ENCODE measurements at regions not wholly inside any gene's neighbourhood (a gene's known extent, or its start where the extent isn't known, plus 50 kb on each side); places are given as distances from the start of the nearest gene placed in this dataset.

GRCh38 chr16:59169168-59169567 lies 435.1 kb upstream of the GOT2 start:
- Mint-ChIP-seq H3K9me3 (no peaks in the 10 kb centered on the region), H3K4me1 (no peaks in the 10 kb centered on the region), H3K27me3 (no peaks in the 10 kb centered on the region), H3K27ac (no peak overlapping the region), H3K36me3 (ENCODE audit: low read depth) (no peaks in the 10 kb centered on the region), H3K4me3 (no peak overlapping the region)
- DNase-seq (no peak), ATAC-seq (ENCODE audit: low read depth) (no peak)
- TF ChIP-seq CTCF (IDR thresholded peaks at IDR 0.05): no peak
- intact Hi-C loops (cut with micrococcal nuclease): no loop called here
- ChIA-PET CTCF (no interaction called here), POLR2A (no interaction called here)

- intact Hi-C loops (cut with micrococcal nuclease): no loop called here
- no peak for TF ChIP-seq CTCF (IDR thresholded peaks at IDR 0.05)
- CTCF ChIA-PET: no interaction called here
- ATAC-seq (ENCODE audit: low read depth): no peak
- no peak for DNase-seq
- no peak overlapping the region for H3K27ac Mint-ChIP-seq
- no peaks in the 10 kb centered on the region for H3K9me3 Mint-ChIP-seq
- POLR2A ChIA-PET: no interaction called here
- H3K27me3 Mint-ChIP-seq: no peaks in the 10 kb centered on the region
- H3K4me1 Mint-ChIP-seq: no peaks in the 10 kb centered on the region
- H3K4me3 Mint-ChIP-seq: no peak overlapping the region
- H3K36me3 Mint-ChIP-seq (ENCODE audit: low read depth): no peaks in the 10 kb centered on the region
These were observed 434.5 kb upstream of the GOT2 start for GRCh38 chr16:59168461-59169114.

- Mint-ChIP-seq H3K4me3 (no peak overlapping the region), H3K27me3 (no peaks in the 10 kb centered on the region), H3K36me3 (ENCODE audit: low read depth) (no peaks in the 10 kb centered on the region), H3K4me1 (no peaks in the 10 kb centered on the region), H3K27ac (no peak overlapping the region), H3K9me3 (no peaks in the 10 kb centered on the region)
- ChIA-PET POLR2A (no interaction called here), CTCF (no interaction called here)
- no peak for TF ChIP-seq CTCF (IDR thresholded peaks at IDR 0.05)
- no peak for DNase-seq
- intact Hi-C loops (cut with micrococcal nuclease): no loop called here
- no peak for ATAC-seq (ENCODE audit: low read depth)
These were observed 430.3 kb upstream of the GOT2 start for GRCh38 chr16:59164461-59164860.

- ChIA-PET CTCF (no interaction called here), POLR2A (no interaction called here)
- intact Hi-C loops (cut with micrococcal nuclease): no loop called here
- H3K27ac Mint-ChIP-seq: no peak overlapping the region
- ATAC-seq (ENCODE audit: low read depth) (no peak), DNase-seq (no peak)
- H3K4me1 Mint-ChIP-seq: no peaks in the 10 kb centered on the region
- no peaks in the 10 kb centered on the region for H3K36me3 Mint-ChIP-seq (ENCODE audit: low read depth)
- no peaks in the 10 kb centered on the region for H3K27me3 Mint-ChIP-seq
- H3K9me3 Mint-ChIP-seq: no peaks in the 10 kb centered on the region
- no peak overlapping the region for H3K4me3 Mint-ChIP-seq
- TF ChIP-seq CTCF (IDR thresholded peaks at IDR 0.05): no peak
These were observed 429.4 kb upstream of the GOT2 start for GRCh38 chr16:59163371-59164055.

GRCh38 chr16:59161679-59162078 lies 427.6 kb upstream of the GOT2 start:
- ChIA-PET POLR2A (no interaction called here), CTCF (no interaction called here)
- Mint-ChIP-seq H3K27me3 (no peaks in the 10 kb centered on the region), H3K27ac (no peak overlapping the region), H3K9me3 (no peaks in the 10 kb centered on the region), H3K4me3 (no peak overlapping the region), H3K4me1 (no peaks in the 10 kb centered on the region), H3K36me3 (ENCODE audit: low read depth) (no peaks in the 10 kb centered on the region)
- intact Hi-C loops (cut with micrococcal nuclease): no loop called here
- TF ChIP-seq CTCF (IDR thresholded peaks at IDR 0.05): no peak
- DNase-seq (no peak), ATAC-seq (ENCODE audit: low read depth) (no peak)
